GM18873 (cell line): ENCODE measurements at regions not wholly inside any gene's neighbourhood (a gene's known extent, or its start where the extent isn't known, plus 50 kb on each side); places are given as distances from the start of the nearest gene placed in this dataset.
"Not testable (repeated sequence)": the region's sequence is repeated elsewhere in the genome, so short reads cannot be mapped to it uniquely, and the experiment has no call there.

Source experiments
- ATAC-seq: cut with Tn5 transposase; IDR thresholded peaks from one replicate; pipeline ENCODE4 v1.9.1; 2021; ENCODE audit warnings: mild to moderate bottlenecking, moderate library complexity, moderate number of reproducible peaks; ENCODE audit not compliant: unreplicated experiment, low FRiP score

DNA sequence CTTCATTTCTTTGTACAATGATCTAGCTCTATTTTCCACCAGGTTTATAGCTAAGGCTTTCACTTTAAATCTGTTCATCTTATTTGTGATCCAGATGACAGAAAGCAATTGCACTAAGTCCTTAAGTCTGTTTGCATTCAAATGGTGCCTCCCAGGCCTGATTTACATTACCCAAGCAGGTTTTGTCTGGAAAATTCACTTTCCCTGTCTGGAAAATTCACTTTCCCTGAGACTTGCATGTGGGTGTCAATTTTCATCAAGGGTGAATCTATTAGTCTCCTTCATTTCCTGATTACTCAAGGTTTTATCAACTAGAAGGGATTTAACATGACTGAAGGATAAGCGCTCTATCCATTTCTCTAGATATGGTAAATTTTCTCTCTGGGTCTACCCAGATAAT lies 1480.2 kb upstream of the GOT2 start:
- no peak for ATAC-seq

DNA sequence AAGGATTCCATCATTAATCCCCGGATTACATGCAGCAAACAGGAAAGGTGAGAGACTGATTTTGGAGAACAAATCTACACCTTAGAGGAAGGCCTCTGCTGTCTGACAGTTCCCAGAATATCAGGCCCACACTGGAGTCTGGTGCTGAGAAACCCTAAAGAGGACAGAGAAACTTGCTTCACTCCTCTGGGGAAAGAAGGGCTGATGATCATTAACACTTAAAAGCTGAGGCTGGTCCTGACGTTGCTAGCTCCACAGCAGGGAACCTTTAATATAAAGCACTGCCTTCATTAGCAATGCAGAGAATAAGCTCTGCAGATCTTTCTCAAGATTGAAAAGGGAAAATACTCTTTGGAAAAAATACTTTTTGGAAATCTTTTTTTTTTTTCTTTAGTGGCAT lies 1472.4 kb upstream of the GOT2 start:
- ATAC-seq = no peak

DNA sequence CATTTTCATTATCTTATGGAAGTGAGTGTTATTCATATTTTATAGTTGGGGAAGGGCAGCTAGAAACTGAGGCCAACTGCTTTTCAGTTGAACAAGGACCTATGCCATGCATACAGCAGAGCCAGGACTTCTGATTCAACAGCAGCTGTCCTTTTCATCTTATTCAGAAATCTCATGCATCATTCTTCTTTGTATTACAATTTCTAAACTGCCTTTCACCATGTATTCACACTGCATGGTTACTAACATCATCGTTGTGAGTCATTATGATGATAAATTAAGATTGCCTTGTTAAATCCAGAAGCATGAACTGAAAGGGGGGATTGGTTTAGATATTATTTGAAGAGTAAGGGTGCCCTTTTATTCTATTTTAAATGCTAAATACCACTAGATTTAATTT lies 1470.1 kb upstream of the GOT2 start:
- ATAC-seq = no peak

DNA sequence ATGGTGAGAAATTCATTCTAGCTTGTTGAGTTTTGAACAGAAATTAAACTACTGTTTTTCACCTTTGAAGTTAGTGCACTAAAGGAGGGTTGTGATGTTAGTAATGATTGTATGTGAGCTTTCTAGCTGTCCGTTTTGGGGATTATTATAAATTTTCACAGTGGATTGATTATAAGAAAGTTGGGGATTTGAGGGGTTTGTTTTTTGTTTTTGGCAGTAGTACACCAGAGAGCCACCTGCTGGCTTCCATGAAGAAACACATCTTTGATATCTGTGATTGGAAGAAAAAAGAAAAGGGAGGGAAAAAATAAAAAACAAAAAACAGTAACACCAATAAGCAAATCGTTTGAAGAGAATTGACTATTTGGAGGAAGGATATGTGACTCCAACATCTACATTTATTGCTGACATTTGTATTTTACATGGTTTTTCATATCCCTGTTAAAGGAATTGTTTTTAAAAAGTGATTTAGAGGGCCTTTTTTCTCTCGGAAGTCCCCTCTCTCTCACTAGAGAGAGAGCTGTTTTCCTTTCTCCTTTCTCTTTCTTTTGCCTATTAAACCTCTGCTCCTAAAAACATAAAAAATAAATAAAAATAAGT lies 1469.5 kb upstream of the GOT2 start:
- ATAC-seq = no peak

DNA sequence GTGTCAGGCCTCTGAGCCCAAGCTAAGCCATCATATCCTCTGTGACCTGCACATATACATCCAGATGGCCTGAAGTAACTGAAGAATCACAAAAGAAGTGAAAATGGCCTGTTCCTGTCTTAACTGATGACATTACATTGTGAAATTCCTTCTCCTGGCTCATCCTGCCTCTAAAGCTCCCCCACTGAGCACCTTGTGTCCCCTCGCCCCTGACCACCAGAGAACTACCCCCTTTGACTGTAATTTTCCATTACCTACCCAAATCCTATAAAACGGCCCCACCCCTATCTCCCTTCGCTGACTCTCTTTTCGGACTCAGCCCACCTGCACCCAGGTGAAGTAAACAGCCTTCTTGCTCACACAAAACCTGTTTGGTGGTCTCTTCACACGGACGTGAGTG lies 1466.6 kb upstream of the GOT2 start:
- ATAC-seq = not testable (repeated sequence)

DNA sequence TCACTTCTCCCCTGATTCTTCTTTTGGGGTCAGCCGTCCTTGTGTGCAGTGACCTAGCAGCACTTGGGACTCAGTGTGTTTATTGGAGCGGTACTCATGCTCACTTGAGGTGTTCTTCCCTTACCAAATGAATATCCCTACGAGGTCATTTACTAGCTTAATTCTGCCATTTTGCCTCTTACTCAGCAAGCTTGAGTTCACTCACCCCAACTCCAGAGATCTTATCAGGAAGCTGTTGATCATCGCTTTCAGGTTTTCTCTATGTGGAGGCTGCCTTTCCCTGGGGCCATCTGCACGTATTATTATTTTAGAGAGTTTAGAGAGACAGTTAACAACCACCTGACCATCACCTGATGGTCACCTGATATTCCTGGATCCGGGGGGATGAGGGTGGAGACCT lies 1466.0 kb upstream of the GOT2 start:
- ATAC-seq = no peak

DNA sequence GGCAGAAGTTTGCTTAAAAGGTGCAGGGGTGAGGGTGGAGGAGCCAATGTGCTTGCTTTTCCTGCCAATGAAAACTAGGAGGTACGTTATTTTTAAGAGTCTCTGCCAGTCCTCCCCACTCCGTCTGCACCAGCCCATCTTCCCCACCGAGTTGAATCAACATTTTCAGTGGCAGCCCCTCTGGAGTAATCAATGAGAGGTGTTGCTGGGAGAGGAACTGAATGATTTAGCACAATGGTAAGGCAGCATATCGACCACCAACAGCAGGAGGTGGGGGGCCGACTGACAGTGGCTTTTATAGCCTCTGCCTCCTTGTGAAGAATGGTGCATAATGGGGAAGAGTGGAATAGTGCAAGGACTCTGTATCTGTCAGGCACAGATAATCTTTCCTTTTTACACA lies 1465.0 kb upstream of the GOT2 start:
- no peak for ATAC-seq

DNA sequence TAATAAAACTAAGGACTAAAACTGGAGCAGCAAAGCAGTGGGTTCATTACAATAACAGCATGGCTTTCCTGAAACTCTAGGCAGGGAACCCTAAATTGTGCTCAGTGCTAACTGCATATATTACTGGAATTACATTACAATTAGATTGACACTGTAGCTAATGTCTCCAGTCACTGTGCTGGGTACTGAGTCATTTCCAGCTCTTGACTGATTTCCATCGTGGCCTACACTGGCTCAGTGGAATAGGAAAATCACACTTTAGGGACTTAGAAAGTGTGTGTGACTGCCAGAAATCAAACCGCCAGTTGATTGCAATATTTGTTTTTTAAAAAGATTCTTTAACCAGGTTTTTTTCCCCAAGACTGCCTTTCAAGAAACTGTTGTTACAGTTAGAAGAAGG lies 1447.4 kb upstream of the GOT2 start:
- no peak for ATAC-seq

DNA sequence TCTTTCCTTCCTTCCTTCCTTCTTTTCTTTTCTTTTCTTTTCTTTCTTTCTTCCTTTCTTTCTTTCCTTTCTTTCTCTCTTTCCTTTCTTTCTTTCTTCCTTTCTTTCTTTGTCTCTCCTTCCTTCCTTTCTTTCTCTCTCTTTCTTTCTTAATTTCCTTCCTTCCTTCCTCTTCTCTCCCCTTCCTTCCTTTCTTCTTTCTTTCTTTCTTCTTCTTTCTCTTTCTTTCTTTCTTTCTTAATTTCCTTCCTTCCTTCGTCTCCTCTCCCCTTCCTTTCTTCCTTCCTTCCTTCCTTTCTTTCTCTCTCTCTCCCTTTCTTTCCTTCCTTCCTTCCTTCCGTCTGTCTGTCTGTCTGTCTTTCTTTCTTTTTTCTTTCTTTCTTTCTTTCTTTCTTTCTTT lies 1446.5 kb upstream of the GOT2 start:
- no peak for ATAC-seq

DNA sequence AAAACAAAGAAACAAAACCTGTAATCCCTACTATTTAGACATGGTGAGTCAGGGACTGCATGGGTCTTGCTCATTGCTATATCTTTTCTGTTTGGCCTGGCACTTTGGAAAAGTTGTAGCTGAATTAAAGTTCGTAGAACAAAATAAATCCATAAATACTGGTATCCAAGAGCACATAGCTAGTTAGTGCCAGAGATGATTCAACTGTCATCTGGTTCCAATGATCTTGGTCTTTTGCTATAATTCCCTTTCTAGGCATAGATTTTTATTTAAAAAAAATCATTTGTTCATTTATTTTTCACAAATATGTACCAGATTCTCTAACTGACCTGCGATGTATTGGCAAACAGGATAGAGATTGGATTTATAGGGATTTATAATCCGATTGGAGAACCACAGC lies 1436.1 kb upstream of the GOT2 start:
- no peak for ATAC-seq

DNA sequence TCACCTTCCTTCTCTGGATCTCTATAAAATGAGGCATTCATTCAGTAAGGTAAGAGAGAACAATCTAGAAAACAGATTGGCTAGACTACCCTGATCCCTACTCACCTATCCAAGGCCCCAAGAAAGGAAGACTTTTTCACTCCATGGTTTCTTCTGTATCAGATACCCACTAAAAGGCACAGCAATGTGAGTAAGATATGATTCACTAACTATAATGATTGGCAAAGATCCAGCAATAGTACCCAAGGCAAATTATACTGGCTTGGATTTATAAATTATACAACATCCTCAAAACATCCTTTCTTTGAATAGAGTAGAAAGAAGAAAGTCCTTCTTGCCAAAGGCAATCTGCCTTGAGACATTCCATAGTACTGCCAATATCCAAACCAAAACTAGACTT lies 1432.0 kb upstream of the GOT2 start:
- no peak for ATAC-seq

DNA sequence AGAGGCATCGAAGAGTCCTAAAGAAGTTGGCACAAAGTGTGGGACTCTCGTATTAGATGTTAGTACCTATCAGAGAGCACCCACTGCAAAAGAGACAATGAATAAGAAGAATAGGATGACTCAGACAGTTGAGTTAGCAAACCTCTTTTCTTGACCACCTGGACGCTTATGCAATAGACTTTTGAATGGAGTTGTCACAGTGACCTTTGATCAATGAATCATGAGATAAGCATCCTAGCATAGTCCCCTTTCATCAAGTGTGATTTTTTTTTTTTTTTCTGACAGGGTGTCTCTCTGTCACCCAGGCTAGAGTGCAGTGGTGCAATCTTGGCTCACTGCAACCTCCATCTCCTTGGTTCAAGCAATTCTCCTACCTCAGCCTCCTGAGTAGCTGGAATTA lies 1417.9 kb upstream of the GOT2 start:
- ATAC-seq = no peak

DNA sequence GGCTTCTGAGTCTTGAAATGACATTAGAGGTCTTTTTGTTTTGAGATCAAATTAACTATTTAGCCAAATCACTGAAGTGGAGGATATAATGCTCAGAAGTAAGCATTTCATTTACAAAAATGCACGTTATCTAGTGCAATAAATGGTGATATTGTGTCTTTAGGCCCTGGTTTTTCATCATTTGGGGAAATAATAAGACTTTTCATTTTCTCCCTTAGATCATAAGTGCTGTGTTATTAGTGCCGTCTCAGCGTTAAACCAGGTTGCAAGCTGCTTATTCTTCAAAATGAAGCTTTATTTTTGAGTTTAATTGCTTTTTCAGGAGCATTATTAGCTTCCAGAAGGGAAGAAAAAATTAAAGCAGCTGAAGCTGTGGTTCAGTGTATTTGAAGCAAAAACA lies 1416.8 kb upstream of the GOT2 start:
- ATAC-seq = no peak

DNA sequence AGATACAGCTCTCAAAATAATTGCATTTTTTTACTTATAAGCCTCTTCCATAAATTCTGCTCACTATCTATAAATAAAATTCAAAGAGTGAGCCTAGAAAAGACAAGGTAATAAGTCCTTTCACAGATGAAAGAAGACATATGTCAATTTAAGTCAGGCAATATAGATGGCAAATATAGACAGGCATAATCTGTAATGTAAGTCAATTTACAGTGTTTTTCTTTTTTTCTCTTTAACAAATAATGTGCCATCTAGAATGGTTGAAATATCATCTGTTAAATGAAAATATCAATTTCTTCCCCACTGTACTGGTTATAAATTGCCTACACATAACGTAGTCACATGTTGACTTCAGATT lies 1409.2 kb upstream of the GOT2 start:
- ATAC-seq = no peak

DNA sequence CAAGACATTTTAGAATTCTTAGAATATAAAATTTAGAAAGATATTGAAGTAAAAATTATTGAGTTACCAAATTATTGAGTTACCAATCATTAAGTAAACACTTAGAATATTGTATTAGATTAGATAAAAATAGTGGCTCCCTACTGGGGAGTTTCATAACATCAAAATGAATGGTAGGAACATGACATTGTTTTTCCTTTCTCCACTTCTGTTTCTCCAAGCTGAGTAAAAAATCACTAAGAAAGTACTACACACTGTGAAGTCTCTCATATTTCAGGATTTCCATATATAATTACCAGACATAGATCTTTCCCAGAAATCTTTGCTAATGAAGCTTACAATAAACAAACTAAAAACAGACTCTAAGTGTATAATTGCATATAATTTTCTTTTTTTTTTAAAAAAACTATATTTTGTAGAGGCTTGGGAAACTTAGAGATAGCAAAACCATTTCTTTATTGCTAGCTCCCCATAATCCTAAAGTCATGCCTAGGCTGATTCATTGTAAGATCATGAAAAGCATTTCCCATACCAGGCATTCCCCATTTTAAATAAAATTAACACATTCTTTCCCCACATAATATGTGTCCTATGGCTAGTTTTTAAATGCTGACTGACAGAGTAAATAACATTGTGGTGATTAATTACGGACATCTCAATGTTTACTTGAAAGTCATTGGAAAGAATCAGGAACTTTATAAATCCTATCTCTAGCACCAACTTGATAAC lies 1408.7 kb upstream of the GOT2 start:
- ATAC-seq = no peak

DNA sequence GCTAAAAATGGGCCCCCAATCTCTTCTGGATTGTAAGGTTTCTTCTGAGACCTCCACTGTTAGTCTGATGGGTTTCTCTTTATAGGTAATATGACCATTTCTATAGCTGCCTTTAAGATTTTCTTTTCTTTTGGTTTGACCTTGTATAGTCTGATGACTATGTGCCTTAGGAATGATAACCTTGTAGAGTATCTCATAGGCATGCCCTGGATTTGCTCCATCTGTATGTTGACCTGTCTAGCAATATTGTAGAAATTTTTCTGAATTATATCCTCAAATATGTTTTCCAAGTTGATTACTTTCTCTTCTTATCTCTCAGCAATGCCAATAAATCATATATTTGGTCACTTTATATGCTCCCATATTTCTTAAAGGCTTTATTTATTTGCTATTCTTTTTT lies 1403.8 kb upstream of the GOT2 start:
- no peak for ATAC-seq

DNA sequence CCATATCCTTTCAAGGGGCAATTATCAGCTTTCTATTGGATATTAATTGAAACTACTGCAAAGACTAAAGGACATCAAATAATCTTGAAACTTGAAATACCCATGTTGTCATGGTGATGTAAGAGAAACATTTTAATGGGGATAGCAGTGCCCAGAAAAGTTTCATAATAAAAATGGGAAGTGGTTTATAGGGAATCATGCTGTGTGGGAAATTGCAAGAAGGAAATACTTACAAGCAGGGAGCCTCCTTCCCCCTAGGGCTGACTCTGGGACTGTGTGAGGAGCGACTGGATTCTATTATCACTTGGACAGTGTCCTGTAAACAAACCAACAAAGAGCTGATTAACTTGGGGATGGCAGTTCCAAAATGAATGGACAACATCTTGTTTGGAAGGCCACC lies 1393.1 kb upstream of the GOT2 start:
- no peak for ATAC-seq

DNA sequence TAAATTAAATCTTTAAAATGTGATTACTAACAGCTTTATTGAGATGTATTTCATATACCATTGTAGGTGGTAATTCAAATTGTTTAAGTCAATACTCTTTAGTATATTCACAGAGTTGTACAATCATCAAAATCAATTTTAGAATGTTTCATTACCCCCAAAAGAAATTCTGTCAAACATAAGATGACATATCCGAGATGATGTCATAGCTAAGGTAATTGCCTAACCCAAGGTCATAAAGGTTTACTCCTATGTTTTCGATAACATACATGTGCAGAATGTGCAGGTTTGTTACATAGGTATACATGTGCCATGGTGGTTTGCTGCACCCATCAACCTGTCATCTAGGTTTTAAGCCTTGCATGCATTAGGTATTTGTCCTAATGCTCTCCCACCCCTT lies 1392.0 kb upstream of the GOT2 start:
- not testable (repeated sequence) for ATAC-seq

DNA sequence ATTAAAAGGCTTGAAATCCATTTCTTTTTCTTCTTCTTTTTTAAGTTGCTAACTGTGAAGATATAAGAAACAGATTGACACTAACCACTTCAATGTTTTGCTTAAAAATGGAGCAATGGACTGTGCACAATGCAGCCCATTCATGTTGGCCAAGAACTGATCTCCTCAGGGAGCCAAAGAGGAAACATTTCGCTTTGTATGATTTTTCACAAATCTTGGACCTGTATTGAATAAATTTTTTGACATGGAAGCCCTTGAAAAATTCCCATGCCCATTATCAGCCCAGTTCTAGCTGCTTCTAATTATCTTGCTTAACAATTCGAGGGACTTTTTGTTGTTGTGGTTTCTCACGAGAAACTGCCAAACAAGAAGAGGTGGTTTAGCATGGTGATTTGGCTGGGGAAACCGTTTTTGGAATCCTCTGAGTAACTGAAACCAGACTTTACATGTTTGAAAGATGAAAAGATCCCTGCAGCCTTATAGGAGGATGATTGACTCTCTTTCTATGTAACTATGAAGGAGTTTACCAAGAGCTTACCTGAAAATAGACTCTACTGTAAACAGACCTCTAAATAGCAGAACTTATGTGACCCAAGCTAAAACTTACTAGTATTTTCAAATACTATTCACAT lies 1389.4 kb upstream of the GOT2 start:
- no peak for ATAC-seq

DNA sequence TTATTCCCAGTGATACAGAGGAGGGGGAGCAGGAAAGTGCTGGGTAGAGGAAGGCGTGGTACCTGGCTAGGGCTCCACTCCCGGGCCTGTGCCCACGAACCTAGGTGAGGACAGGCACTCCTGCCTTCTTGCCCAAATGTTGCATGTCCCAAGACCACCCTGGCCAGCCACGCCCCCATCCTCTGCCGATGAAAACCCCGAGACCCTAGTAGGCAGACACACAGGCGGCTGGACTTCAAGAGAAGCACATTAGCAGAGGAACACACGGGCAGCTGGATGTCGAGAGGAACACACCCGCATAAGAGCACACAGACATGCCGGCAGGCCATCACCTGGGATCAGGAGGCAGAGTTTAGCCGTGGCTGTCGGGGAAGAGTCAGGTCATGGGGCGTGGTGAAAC lies 1386.5 kb upstream of the GOT2 start:
- no peak for ATAC-seq

DNA sequence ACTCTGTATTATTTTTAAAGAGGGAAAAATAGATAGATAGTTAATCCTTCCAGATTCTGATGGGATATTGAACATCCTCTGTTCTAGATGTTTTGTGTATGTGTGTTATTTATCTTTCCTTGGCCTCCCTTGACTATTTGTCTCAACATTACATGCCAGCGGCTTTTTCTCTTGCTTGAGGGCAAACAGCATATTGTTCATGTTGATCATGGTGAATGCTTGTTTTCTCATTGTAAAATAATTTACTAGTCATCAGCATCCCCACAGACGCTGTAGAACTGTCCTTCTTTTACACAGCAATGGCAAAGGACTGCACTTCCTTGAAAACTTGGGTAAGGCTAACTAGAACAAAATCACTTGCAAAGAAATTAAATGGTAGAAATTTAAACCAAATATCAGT lies 1376.4 kb upstream of the GOT2 start:
- no peak for ATAC-seq

DNA sequence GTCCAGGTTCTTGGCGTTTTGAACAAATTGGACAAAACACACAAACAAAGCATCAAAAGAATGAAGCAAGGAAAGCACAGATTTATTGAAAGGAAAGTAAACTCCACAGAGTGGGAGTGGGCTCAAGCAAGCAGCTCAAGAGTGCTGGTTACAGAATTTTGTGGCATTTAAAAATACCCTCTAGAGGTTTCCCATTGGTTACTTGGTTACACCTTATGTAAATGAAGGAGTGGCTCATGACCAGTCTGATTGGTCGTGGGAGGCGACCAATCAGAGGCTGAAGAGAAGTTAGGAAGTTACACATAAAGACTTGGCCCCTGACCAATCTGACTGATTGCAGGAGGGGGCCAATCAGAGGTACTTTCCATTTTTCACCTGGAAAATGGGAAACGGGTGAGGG lies 1373.8 kb upstream of the GOT2 start:
- ATAC-seq = no peak
